ENCODE measurements at regions not wholly inside any gene's neighbourhood (a gene's known extent, or its start where the extent isn't known, plus 50 kb on each side); places are given as distances from the start of the nearest gene placed in this dataset.

DNA sequence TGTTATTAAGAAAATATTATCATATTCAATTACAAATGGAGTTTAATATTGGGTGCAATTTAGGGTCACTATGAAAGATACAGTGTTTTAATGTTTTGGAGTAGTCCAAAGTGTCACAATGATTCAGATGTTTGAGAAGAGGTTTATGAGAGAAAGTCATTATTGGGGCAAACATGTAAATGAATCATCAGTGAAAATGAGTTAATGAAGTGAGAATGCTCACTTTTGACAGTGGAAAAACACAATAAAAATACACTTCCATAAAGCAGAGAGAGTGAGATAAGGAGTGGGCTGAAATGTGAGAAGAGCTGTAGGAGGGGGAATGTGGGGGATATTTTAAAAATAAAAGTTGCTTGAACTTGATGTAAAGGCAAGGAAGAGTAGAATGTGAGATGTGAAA is 957.1 kb downstream of the PCDH18 start:
- no peak overlapping the region for H3K27ac Mint-ChIP-seq
- no peak for DNase-seq
- no peak overlapping the region for H3K4me3 Mint-ChIP-seq
- H3K36me3 Mint-ChIP-seq (ENCODE audit: low read depth), result peaks cover 10% of the 10 kb centered on the region; the same call in 1 of the 2 replicates
- H3K4me1 Mint-ChIP-seq (ENCODE audit: low read depth), result no peaks in the 10 kb centered on the region
- no peaks in the 10 kb centered on the region for H3K27me3 Mint-ChIP-seq (ENCODE audit: insufficient read depth)
- TF ChIP-seq, protein P1, sequence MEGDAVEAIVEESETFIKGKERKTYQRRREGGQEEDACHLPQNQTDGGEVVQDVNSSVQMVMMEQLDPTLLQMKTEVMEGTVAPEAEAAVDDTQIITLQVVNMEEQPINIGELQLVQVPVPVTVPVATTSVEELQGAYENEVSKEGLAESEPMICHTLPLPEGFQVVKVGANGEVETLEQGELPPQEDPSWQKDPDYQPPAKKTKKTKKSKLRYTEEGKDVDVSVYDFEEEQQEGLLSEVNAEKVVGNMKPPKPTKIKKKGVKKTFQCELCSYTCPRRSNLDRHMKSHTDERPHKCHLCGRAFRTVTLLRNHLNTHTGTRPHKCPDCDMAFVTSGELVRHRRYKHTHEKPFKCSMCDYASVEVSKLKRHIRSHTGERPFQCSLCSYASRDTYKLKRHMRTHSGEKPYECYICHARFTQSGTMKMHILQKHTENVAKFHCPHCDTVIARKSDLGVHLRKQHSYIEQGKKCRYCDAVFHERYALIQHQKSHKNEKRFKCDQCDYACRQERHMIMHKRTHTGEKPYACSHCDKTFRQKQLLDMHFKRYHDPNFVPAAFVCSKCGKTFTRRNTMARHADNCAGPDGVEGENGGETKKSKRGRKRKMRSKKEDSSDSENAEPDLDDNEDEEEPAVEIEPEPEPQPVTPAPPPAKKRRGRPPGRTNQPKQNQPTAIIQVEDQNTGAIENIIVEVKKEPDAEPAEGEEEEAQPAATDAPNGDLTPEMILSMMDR (IDR thresholded peaks at IDR 0.05), result no peak
- H3K9me3 Mint-ChIP-seq, result peaks cover 34% of the 10 kb centered on the region

DNA sequence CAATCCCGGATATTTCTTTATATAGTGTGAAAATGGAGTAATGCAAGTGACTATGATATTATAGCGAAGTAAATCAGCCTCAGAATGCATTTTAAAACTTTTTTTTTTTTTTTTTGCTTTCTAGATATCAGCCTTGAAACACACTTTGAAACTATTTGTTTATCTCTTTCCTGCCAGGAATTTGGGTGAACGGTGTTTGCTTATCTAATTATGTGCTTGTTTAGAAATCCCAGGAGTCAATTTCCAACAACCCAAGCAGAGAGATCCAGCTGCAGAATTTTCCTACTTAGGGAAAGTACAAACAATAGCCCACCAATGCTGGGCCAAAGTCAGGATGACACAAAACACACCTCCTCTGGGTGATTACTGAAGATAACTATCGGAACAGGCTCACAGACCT is 958.8 kb downstream of the PCDH18 start:
- H3K27me3 Mint-ChIP-seq (ENCODE audit: insufficient read depth), result no peaks in the 10 kb centered on the region
- no peak overlapping the region for H3K4me3 Mint-ChIP-seq
- H3K4me1 Mint-ChIP-seq (ENCODE audit: low read depth), result no peaks in the 10 kb centered on the region
- H3K36me3 Mint-ChIP-seq (ENCODE audit: low read depth), result peaks cover 10% of the 10 kb centered on the region; the same call in 1 of the 2 replicates
- H3K27ac Mint-ChIP-seq, result no peak overlapping the region
- peaks cover 34% of the 10 kb centered on the region for H3K9me3 Mint-ChIP-seq
- no peak for DNase-seq
- TF ChIP-seq, protein P1 (IDR thresholded peaks at IDR 0.05), result no peak

DNA sequence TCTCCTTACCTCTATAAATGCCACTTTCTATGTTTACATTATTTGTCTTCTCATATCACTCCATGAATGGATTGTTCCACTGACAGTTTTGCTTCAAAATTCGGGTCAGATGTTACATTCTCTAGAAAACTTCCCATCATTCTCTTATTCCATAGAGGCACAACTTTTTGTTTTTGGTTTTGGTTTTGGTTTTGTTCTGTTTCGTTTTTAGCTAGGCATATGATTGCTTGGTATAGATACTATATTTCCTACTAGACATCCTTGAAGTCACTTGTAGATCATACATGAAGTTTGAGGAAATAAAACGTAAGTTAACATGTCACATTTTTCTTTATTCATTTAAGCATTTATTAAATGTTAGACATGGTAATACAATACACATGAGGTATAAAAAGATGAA is 961.0 kb downstream of the PCDH18 start:
- DNase-seq, result no peak
- Mint-ChIP-seq H3K9me3 (peaks cover 26% of the 10 kb centered on the region), H3K27me3 (ENCODE audit: insufficient read depth) (no peaks in the 10 kb centered on the region; the same call in 1 of the 2 replicates), H3K4me1 (ENCODE audit: low read depth) (no peaks in the 10 kb centered on the region), H3K36me3 (ENCODE audit: low read depth) (peaks cover 10% of the 10 kb centered on the region; the same call in 1 of the 2 replicates), H3K4me3 (no peak overlapping the region), H3K27ac (no peak overlapping the region)
- TF ChIP-seq, protein P1 (IDR thresholded peaks at IDR 0.05), result no peak

DNA sequence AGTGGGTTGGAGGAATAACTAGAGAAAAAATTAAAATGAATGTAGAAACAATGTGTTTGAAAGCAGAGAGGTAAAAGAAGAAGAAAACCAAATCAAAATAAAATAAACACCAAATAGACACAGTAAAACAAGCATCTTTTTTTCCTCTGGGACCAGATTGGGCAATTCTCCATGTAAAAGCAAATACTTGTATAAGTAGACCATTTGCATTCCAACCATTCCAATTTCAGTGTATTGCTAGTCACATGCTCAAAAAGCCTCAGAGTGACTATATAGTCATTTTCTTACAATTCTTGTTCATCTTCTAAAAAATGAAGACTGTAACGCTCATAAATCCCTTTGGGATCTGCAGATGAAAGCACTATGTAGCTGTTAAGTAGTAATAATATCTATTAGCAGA is 969.5 kb downstream of the PCDH18 start:
- TF ChIP-seq, protein P1 (IDR thresholded peaks at IDR 0.05), result no peak
- Mint-ChIP-seq H3K27ac (no peak overlapping the region), H3K9me3 (peaks cover 27% of the 10 kb centered on the region), H3K4me1 (ENCODE audit: low read depth) (no peaks in the 10 kb centered on the region), H3K36me3 (ENCODE audit: low read depth) (no peaks in the 10 kb centered on the region), H3K4me3 (no peak overlapping the region), H3K27me3 (ENCODE audit: insufficient read depth) (no peaks in the 10 kb centered on the region; the same call in 1 of the 2 replicates)
- DNase-seq, result no peak

DNA sequence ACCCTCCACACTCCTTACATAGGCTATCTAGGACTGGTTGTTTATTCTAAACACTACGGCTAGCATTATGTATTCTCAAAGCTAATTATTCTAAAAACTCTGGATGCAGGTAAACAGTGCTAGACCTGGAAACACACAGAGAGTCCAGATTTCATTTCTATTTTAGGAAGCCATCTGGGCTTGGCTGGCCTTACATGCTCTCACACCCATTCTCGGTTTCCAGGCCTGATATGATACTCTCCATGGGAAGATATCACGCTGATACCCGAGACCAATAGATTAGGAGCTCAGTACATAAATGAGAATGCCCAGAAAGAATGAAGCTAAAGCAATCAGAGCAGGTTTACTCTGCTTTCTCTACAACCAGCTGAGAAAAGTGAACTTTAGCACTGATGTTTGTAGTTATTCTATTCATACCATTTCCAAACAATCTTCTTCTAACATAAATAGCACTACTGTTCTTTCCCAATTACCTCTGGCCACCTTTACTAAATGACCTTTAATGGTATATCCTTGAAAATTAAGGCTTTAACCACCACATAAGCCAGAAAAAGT is 973.3 kb downstream of the PCDH18 start:
- H3K9me3 Mint-ChIP-seq, result peaks cover 32% of the 10 kb centered on the region
- TF ChIP-seq, protein P1 (IDR thresholded peaks at IDR 0.05), result no peak
- H3K4me3 Mint-ChIP-seq, result no peak overlapping the region
- no peak overlapping the region for H3K27ac Mint-ChIP-seq
- no peak for DNase-seq
- H3K27me3 Mint-ChIP-seq (ENCODE audit: insufficient read depth), result no peaks in the 10 kb centered on the region
- H3K36me3 Mint-ChIP-seq (ENCODE audit: low read depth), result no peaks in the 10 kb centered on the region
- no peaks in the 10 kb centered on the region for H3K4me1 Mint-ChIP-seq (ENCODE audit: low read depth)

GRCh38 chr4:136557396-136557795 is 974.9 kb downstream of the PCDH18 start:
- Mint-ChIP-seq H3K9me3 (peaks cover 37% of the 10 kb centered on the region), H3K4me3 (no peak overlapping the region)

More at GRCh38 chr4:136557396-136557795, 974.9 kb downstream of the PCDH18 start:
- H3K27me3 Mint-ChIP-seq (ENCODE audit: insufficient read depth), result no peaks in the 10 kb centered on the region
- H3K4me1 Mint-ChIP-seq (ENCODE audit: low read depth), result no peaks in the 10 kb centered on the region
- DNase-seq, result no peak
- no peaks in the 10 kb centered on the region for H3K36me3 Mint-ChIP-seq (ENCODE audit: low read depth)
- TF ChIP-seq, protein P1 (IDR thresholded peaks at IDR 0.05), result no peak
- H3K27ac Mint-ChIP-seq, result no peak overlapping the region

Measured in HFFc6 (cell line).